DND-41 (cell line): ENCODE measurements at regions not wholly inside any gene's neighbourhood (a gene's known extent, or its start where the extent isn't known, plus 50 kb on each side); places are given as distances from the start of the nearest gene placed in this dataset.

ENCODE experiments used
- ATAC-seq: fragments of 200-7000 bp; cut with Tn5 transposase; 3 replicates; pipeline ENCODE4 v1.9.1; 2021; ENCODE audit warnings: low read depth; ENCODE audit not compliant: insufficient read depth
- DNase-seq: peaks from one replicate; pipeline ENCODE4 v3.0.0-alpha.2; 2020
- H2AFZ ChIP-seq: 2 replicates; pipeline ENCODE4 v1.6.0; 2012; ENCODE audit warnings: low read depth, low read length
- H3K27ac ChIP-seq: 2 replicates; pipeline ENCODE4 v1.5.1; 2012; ENCODE audit warnings: low read length, inconsistent platforms
- H3K27me3 ChIP-seq: fragments of 200-600 bp; sonication (generic); 2 replicates; pipeline ENCODE4 v1.6.0; 2012; ENCODE audit warnings: low read length, mild to moderate bottlenecking, inconsistent platforms; ENCODE audit not compliant: insufficient read depth, poor library complexity
- H3K36me3 ChIP-seq: 2 replicates; pipeline ENCODE4 v1.5.1; 2012; ENCODE audit warnings: low read length, inconsistent platforms; ENCODE audit not compliant: insufficient read depth
- H3K4me1 ChIP-seq: 2 replicates; pipeline ENCODE4 v1.5.1; 2012; ENCODE audit warnings: mild to moderate bottlenecking, low read length; ENCODE audit not compliant: insufficient read depth
- H3K4me2 ChIP-seq: 2 replicates; pipeline ENCODE4 v1.6.0; 2012; ENCODE audit warnings: mild to moderate bottlenecking, moderate library complexity, low read length, inconsistent platforms; ENCODE audit not compliant: insufficient read depth
- H3K4me3 ChIP-seq, 2 experiments: fragments of 200-600 bp in 1 of 2; shearing (Covaris generic) in 1 of 2; 2 replicates each; pipeline ENCODE4 v1.5.1; 2012 to 2016; ENCODE audit warnings: inconsistent platforms in 2 of 2, low read length in 2 of 2, mild to moderate bottlenecking in 2 of 2, low read depth in 1 of 2, moderate library complexity in 1 of 2
- H3K79me2 ChIP-seq: 2 replicates; pipeline ENCODE4 v1.6.0; 2012; ENCODE audit warnings: low read length, inconsistent platforms; ENCODE audit not compliant: insufficient read depth
- H3K9ac ChIP-seq: 2 replicates; pipeline ENCODE4 v1.6.0; 2012; ENCODE audit warnings: low read depth, mild to moderate bottlenecking, inconsistent platforms, low read length, moderate library complexity
- H3K9me3 ChIP-seq: 2 replicates; pipeline ENCODE4 v1.5.1; 2012; ENCODE audit warnings: low read length, moderate library complexity, mild to moderate bottlenecking, inconsistent platforms; ENCODE audit not compliant: insufficient read depth, severe bottlenecking
- H4K20me1 ChIP-seq: 2 replicates; pipeline ENCODE4 v1.6.0; 2012; ENCODE audit warnings: low read length; ENCODE audit not compliant: insufficient read depth
- EZH2 ChIP-seq: IDR thresholded peaks from 3 replicates; pipeline ENCODE4 v1.6.1; 2012; ENCODE audit warnings: borderline replicate concordance, low read depth, mild to moderate bottlenecking, moderate library complexity, low read length, inconsistent platforms; ENCODE audit not compliant: severe bottlenecking
- TF ChIP-seq, protein P1 (sequence below): IDR thresholded peaks from 2 replicates; pipeline ENCODE4 v1.5.1; 2012; ENCODE audit warnings: borderline replicate concordance, low read length, moderate library complexity, mild to moderate bottlenecking; ENCODE audit not compliant: poor library complexity, severe bottlenecking; ENCODE audit errors: extremely low read depth

DNA sequence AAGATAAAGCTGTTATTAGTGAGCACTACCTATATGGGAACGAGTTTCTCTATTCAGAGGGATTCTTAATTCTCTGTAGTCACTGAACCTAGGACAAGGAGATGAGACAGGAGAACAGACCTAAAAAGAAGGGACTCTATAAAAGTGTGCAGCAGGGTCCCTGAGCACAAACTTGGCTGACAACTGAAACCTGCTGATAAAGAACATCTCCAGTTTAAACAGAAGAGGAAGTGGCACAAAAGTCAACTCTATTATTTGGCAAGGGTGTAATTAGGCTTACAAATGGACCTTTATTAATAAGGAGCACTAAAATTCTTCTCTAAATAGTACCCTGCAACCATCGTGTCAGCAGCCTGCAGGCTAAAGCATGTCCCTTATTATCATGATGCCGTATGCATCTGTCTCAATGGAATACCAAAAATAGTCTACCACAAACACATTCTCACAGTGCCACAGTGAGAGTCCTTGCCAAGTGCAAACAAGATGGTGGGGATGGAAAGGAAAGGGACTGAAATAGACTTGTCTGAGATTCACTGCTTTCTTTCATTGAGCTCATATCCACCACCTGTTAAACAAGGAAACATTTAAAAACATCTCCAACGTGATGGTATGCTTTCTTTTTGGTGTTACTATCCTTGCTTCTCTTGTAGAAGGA lies 260.2 kb downstream of the INSIG2 start:
- no peak for ATAC-seq
- H3K36me3 ChIP-seq = no peaks in the 10 kb centered on the region
- H3K4me3 ChIP-seq = no peak overlapping the region
- no peaks in the 10 kb centered on the region for H4K20me1 ChIP-seq
- no peaks in the 10 kb centered on the region for H3K9me3 ChIP-seq
- TF ChIP-seq, protein P1, sequence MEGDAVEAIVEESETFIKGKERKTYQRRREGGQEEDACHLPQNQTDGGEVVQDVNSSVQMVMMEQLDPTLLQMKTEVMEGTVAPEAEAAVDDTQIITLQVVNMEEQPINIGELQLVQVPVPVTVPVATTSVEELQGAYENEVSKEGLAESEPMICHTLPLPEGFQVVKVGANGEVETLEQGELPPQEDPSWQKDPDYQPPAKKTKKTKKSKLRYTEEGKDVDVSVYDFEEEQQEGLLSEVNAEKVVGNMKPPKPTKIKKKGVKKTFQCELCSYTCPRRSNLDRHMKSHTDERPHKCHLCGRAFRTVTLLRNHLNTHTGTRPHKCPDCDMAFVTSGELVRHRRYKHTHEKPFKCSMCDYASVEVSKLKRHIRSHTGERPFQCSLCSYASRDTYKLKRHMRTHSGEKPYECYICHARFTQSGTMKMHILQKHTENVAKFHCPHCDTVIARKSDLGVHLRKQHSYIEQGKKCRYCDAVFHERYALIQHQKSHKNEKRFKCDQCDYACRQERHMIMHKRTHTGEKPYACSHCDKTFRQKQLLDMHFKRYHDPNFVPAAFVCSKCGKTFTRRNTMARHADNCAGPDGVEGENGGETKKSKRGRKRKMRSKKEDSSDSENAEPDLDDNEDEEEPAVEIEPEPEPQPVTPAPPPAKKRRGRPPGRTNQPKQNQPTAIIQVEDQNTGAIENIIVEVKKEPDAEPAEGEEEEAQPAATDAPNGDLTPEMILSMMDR = no peak
- no peak for TF ChIP-seq EZH2
- no peaks in the 10 kb centered on the region for H3K4me1 ChIP-seq
- no peak overlapping the region for H3K27ac ChIP-seq
- no peaks in the 10 kb centered on the region for H3K79me2 ChIP-seq
- DNase-seq = no peak
- H2AFZ ChIP-seq = no peak overlapping the region
- no peak overlapping the region for H3K4me2 ChIP-seq
- no peak overlapping the region for H3K9ac ChIP-seq
- peaks cover 3% of the 10 kb centered on the region for H3K27me3 ChIP-seq

DNA sequence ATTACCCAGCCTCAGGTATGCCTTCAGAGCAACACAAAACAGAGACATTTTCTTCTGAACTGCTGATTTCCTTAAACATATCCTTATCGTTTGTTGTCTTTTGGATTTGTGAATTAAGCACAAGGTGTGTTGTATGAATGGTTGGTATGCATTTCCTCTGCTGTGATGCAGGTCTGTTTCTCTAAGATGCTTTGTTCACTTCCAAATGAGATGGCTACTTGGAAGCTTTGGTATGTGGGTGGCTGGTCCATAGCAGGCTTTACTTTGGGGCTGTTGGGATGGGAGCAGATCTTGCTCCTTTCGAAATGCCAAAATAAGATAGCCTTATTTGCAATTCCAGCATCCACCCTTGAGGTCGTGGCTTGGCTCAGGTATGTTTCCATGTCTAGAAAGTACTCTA lies 257.2 kb downstream of the INSIG2 start:
- no peak for DNase-seq
- Histone ChIP-seq H3K9ac (no peak overlapping the region), H3K9me3 (no peaks in the 10 kb centered on the region), H3K79me2 (no peaks in the 10 kb centered on the region), H2AFZ (no peak overlapping the region), H3K27ac (no peak overlapping the region), H3K4me1 (no peaks in the 10 kb centered on the region), H3K4me3 (no peak overlapping the region), H3K27me3 (peaks cover 3% of the 10 kb centered on the region), H3K4me2 (no peak overlapping the region), H4K20me1 (no peaks in the 10 kb centered on the region), H3K36me3 (no peaks in the 10 kb centered on the region)
- TF ChIP-seq, protein P1 = no peak
- no peak for TF ChIP-seq EZH2
- ATAC-seq = no peak

DNA sequence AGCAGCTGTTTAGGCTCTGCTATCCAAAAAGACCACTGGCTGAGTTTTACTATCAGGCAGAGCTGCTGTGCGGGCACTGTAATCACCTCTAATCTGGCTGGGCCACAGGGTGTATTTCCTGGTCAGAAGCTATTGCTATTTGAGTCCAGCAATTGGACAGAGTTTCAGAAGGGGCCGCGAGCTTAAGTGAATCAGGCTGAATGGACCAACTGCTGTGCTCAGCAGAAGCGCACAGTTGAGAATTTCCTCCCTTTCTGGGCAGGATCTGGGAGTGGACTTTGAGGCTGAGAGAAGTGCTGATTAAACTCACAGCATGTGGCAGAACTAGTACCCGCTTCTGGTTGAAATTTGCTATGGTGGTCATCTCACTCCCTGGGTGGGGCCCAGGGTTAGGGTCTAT lies 251.8 kb downstream of the INSIG2 start:
- Histone ChIP-seq H3K36me3 (no peaks in the 10 kb centered on the region), H3K9ac (no peak overlapping the region), H2AFZ (no peak overlapping the region), H4K20me1 (no peaks in the 10 kb centered on the region), H3K4me3 (no peak overlapping the region), H3K4me2 (no peak overlapping the region), H3K79me2 (no peaks in the 10 kb centered on the region), H3K27me3 (no peaks in the 10 kb centered on the region), H3K27ac (no peak overlapping the region), H3K4me1 (no peaks in the 10 kb centered on the region), H3K9me3 (no peaks in the 10 kb centered on the region)
- DNase-seq (no peak), ATAC-seq (no peak)
- TF ChIP-seq, protein P1 = no peak
- TF ChIP-seq EZH2 = no peak
